ENCODE measurements at regions not wholly inside any gene's neighbourhood (a gene's known extent, or its start where the extent isn't known, plus 50 kb on each side); places are given as distances from the start of the nearest gene placed in this dataset.

DNA sequence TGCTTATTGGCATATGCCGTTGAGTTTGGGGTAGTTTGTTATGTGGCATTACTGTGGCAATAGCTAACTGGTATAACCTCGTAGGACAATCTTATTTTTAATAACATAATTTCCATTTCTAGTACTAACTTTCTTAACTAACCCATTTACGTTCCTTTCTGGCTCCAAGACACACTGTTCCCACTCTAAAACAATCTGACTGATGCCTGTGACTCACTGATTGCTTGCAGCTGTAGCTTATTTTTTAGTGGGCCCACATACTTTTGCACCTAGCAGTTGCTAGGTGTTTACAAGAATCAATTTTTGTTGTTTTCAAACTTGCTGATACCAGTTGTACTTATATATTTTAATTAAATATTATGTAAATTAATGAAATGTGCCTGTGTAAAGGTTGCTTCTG lies 52.2 kb downstream of the FAT3 start:
- DNase-seq: no peak

DNA sequence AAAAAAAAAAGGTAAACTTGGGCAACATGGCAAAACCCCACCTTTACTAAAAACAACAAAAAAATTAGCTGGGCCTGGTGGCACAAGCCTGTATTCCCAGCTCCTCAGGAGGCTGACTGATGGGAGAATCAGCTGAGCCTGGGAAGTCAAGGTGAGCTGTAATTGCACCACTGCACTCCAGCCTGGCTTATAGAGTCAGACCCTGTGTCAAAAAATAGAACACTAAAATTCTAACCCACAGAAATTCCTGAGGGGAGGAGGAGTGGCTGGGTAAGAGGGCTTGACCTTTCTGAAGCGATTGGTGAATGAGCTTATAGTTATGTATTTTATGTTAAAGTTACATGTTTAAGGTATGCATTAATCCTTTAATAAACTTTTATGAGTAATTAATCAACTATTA lies 53.3 kb downstream of the FAT3 start:
- no peak for DNase-seq
- intact Hi-C loops (cut with DNase I): no loop called here

More for the DNA sequence above, 52.2 kb downstream of the FAT3 start:
- intact Hi-C loops (cut with DNase I): no loop called here

DNA sequence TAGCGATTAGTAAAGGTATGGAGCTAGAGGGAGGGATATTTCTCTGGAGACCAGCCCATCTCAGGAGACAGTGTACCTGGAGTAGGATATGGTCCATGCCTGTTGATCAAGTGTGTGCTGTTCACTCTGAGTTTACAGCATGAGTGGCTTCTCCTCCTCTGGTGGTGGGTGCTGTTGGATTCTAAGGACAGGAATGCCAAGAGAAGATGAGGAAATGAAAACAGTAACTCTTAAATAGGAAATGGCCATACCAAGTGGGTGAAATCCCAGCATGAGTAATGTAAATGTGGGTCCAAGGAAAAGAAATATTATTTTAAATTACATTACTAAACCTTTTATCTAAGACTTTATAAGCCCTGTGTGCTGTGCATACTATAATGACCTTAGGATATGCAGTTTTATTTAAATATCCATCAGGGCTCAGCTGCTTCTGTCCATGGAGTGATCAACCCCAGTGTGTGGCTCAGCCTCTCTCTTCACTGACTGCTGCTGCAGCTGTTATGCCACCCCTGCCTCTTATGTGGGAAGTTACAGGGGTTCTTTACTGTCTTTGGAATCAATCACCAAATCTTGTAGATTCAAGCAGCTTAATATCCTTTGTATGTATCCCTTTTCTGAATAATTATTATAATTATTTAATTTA lies 54.3 kb downstream of the FAT3 start:
- DNase-seq: no peak
- intact Hi-C loops (cut with DNase I): no loop called here

DNA sequence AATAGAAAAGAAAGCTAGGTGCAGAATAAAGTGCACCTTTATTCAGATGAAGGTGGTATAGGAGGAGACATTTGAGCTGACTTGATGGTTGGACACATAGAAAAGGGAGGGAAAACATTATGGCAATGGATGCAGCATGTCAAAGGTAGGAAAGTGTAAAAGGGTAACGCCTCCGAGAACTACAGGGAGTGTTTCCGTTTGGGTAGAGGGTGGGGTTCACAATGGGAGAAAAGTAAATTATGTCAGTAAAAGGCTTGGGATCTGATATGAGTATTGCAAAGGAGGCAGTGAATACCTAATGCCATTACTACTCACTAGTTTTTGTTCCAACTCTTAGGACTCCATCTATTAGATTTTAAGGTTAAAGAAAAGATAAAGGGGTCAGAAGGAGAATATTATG lies 59.5 kb downstream of the FAT3 start:
- intact Hi-C loops (cut with DNase I): no loop called here
- DNase-seq: no peak

DNA sequence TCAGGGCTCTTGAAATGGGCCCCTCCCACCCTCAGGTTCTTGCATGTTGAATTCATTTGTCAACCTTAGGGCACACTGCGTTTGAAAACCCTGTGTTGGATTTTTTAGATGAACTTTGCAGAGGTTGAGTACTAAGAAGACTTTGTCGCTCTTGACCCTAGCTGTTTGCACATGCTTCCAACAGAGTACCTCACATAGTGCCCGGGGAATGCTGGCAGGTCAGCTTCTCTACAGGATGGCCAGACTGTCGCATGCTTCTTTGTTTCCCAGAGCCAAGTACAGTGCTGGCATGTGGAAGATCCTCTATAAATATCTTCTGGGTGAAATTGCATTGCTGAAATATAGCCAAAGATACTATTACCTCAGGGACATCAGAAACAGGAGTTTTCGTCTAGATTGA lies 59.9 kb downstream of the FAT3 start:
- intact Hi-C loops (cut with DNase I): no loop called here
- no peak for DNase-seq

DNA sequence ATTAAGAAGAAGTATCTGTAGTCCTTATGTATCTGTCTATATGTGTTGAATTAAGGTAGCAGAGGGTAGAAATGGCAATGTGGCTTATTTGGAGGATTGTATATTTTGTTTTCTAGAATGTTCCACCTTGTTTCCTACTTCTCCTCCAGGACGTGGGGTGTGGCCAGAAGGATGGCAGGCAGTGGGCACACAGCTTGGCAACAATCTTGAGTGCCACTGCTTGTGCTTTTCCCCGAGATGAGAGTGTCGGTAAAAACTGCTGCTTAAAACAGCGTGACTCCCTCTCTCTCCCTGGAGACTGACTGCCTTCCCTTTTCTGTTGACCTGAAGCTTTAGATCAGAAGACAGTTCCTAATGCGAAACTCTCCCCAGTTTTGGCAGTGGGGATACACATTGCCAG lies 61.2 kb downstream of the FAT3 start:
- intact Hi-C loops (cut with DNase I): no loop called here
- peak in 1 of 10 donors; percentile 70 for DNase-seq

DNA sequence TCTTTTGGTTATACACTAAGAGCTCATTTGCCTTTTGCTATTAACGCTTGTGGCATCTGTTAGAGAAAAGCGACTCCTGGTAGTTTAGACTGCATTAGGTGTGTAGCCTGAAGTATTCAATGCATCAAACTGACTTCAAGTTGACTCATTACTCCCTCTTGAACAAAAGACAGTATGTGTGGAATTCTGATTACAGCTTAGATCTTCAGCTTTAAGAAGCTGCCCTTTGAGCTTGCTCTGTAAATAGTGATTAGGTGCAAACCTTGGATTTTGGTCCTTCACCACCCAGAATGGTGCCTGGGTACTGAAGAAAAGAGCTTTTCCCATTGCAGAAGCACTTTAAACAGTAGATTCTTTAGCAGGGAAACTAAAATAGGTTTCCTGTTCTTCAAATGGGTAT lies 62.1 kb downstream of the FAT3 start:
- no peak for DNase-seq
- intact Hi-C loops (cut with DNase I): no loop called here

DNA sequence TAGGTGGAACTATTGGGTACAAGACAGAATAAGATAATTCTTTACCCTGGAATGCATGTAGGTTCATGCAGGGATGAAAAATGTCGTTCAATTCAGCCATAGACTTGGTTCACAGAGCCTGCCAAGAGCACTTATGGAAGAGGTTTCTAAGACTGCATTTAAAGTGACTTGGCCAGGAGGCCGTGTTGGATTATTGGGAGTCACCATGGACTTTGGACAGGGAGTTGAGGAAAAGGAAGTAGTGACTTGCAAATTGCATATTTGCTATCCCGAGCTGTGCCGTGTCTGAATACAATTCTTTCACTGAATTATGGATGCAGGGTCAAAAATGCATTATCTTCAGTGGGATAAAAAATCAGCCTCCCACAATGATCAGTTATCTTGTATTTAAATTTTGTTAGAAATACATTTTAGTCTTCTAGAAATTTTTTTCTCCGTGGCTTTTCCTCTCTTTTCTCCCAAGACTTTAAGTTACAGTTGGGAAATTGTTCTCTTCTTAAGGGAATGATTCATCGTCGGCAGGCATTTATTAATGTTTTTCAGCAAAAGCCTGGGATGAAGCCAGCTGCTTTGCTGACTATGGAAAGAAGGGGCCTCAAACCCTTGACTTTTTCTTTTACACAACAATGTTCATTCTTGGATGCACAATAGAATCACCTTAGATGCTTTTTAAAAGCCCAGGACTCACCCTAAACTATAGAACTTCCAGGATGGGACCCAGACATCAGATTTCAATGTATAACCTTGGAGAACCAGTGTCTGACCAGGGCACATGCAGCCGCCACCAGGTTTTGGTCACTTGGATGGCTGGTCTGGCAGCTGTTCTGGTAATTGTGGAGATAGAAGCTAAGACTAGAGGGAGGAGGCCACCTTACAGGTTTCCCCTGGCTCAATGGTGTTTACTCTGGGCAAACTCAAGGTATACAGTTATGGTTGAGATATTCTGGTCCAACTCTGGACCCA lies 70.8 kb downstream of the FAT3 start:
- DNase-seq: no peak
- intact Hi-C loops (cut with DNase I): no loop called here

DNA sequence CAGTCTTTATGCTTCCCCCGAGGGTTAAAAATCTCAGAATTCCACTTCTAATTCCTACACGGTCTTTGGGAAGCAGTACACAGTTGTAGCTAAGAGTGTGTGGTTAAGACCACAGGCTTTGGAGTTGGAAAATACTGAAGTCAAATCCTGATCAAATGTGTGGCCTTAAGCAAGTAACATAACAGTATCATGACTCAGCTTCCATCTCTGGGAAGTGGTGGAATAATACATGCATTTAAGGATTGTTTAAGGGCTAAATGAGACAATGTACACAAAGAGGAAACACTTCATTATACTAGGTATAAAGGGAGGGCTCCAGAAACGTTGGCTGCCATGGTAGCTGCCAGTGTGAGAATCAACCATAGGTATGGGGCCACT lies 71.5 kb downstream of the FAT3 start:
- DNase-seq: no peak
- intact Hi-C loops (cut with DNase I): no loop called here

DNA sequence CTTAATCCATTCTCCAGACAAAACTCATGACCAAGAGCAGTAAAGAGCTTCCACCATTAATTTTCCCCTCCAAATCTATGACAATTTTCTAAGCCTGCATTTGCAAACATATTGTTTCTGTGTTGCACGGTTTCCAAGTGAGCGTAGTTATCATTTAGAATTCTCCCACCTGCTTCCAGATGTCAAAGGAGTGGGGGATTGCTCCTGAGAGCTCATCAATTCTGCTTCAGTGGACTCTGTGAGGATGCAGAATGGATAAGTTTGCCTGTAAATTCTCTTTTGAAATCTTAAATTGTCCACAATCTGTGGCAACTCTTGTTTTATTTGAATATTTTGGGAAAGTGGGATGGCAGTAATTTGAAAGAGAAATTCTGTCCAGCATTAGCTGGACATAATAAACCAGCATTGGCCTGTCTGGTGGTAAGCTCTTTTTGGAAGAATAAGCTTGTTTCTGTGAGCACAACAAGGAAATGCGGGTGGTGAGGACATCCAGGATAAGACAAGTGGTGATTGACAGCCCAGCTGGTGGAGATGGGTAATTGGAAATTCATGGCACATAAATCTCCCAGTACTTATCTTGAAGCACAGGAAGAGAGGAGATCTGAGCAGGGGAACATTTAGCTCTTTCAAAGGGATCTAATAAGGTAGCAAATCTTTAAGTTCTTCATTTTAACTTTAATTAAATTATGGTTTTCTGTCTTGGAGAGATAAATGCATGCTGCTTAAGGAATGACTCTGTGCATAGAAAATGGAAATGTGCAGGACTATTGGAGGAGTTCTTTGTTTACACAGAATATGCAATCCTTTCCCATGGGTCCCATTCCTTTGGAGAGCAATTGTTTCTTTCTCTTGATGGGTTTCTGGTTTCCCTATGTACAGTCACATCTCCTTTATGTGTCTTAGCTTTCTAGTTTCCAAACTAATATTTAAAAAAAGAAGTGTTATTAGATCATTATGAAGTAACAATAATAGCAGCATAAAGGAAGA lies 73.2 kb downstream of the FAT3 start:
- DNase-seq: no peak

DNA sequence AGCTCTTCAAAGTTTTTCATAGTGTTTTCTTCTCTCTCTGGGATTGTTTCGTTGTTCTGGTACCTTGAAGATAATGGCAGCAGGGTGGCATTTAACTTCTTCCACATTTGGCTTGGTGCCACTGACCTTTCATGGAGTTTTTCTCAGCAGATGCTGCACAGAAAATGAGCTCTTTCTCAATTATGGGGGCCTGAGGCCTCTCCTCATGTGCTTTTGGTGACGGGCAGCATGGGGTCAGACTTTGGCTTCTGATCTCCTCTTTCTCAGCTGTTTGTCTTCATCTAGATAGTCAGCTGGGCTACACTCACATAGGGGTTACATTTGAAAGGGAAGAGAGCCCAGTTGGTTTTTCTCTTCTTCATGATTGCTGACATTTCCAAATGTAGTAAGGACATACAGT lies 76.3 kb downstream of the FAT3 start:
- intact Hi-C loops (cut with DNase I): no loop called here
- DNase-seq: no peak

More for the DNA sequence above, 73.2 kb downstream of the FAT3 start:
- intact Hi-C loops (cut with DNase I): no loop called here

DNA sequence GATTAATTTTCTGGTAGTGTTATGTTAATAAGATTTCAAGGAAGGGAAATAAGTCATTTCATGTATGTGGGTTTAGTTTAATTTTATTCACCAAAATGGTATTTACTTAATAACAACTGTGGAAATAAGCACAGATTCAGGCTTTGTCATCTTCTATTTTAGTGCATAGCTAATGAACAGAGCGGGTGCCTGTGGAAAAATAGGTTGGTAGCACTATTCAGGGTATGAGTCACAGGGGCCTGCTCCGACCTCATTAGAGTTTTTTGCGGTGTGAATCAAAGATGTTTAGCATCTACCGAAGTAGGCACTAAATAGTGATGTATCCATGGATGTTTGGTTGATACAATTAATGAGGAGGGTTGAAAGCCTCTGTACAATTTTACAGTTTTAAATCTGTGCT lies 78.2 kb downstream of the FAT3 start:
- no peak for DNase-seq

DNA sequence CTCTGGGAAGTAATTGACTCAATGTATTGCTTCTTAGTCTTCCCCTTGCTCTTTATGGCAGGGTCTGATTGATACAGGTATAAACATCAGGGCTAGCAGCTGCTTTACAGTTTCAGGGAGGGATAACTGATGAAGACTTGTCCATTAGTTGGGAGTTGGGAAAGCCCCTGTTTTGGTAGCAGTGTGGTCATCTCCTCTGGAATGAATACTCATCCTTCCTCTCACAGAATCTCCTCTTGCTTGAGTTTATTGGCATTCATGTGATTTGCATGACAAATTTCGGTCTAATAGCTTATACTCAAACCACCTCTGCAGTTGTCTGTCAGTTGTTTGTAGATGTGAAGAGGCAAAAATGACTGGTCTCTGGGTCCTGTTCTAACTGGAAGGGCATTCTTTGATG lies 79.7 kb downstream of the FAT3 start:
- intact Hi-C loops (cut with DNase I): no loop called here
- no peak for DNase-seq

More for the DNA sequence above, 78.2 kb downstream of the FAT3 start:
- intact Hi-C loops (cut with DNase I): no loop called here

DNA sequence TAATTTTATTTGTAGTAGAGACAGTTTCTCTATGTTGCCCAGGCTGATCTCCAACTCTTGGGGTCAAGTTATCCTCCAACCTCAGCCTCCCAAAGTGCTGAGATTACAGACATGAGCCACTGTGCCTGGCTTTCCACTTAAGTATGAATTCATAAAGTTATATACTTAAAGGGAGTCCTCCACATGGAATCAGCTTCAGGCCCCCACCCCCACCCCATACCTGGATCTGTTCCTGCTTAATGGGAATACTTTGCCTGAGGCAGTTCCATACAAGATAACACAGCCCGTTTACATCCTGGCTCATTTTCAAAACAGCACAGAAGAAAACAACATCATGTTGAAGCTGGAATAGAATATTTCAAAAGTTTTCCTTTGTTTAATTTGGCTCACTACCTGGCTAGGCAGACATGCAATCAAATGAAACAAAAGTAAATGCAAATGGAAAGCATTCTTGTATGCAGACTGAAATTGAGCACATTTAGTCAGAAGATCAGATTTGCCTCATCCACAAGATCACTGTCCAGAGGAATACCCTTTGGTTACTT lies 82.4 kb downstream of the FAT3 start:
- intact Hi-C loops (cut with DNase I): no loop called here
- no peak for DNase-seq

DNA sequence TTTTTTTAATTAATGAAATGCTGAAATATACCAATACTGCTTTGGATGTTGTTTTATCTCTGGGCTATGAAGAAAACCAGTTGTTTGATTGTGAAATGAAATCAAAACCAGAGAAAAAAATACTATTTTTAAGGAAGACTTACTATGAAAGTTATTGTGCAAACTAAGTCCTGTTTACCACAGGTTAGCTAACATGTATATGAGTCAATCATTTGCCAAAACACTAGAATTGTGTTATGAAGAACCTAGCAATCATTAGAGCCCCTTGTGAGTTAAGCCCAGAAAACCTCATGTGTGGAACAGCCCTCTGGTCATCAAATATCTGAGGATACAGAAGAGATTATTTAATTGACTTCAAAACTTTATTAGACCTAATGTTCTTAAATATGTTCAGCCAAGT lies 83.7 kb downstream of the FAT3 start:
- intact Hi-C loops (cut with DNase I): no loop called here
- DNase-seq: no peak

DNA sequence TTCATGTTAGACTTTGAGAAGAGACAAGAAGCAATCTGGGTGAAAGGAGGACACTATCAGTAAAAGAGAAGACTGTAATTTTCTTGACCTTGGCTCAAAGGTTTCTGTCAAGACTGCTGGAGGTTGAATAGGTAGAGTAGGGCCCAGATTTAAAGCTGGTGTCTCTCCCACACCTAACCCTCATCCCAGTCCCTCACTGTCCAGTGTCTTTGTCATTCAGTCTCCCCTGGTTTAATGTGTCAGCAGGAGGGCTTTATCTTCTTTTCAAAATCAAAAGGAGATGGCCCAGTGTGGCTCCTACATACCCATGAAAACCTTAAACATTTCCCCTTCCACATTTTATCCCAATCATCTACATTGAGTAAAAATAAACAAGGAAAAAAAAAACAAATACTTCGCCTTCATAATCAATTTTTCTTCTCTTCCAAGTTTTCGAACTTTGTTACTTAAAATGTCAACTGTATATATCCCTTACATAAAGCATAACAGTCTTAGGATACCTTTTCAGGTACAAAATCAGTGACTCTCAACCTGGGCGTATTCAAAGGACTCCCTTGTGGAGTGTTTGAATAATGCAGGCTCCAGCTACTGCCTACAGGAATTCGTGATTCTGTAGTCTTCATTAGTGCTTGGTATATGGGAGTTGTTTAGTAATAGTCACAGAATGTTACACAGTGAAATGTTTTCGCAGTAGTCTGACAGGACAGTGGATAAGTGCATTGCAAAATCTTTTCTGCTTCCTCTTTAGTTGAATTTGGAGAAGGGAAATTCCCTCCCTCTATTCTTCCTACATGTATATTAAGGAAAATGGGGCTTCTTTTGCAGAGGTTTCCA lies 87.2 kb downstream of the FAT3 start:
- no peak for DNase-seq
- intact Hi-C loops (cut with DNase I): no loop called here

DNA sequence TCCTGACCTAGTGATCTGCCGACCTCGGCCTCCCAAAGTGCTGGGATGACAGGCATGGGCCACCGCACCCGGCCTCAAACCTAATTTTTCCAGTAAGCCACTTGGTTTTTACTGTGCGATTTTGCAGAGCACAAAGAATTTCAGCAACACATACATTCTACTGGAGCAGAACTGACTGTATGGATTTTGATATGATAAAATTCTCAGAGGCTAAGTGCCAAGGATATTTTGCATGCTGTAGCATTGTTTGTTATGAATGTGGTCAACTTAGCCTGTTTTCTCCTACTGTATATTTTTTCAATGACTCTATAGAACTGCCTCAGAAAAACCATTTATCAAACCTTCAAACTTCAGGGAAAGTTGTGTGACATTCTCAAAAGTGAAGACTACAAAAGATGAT lies 89.2 kb downstream of the FAT3 start:
- peak in 1 of 10 donors; percentile 43 for DNase-seq
- intact Hi-C loops (cut with DNase I): no loop called here

DNA sequence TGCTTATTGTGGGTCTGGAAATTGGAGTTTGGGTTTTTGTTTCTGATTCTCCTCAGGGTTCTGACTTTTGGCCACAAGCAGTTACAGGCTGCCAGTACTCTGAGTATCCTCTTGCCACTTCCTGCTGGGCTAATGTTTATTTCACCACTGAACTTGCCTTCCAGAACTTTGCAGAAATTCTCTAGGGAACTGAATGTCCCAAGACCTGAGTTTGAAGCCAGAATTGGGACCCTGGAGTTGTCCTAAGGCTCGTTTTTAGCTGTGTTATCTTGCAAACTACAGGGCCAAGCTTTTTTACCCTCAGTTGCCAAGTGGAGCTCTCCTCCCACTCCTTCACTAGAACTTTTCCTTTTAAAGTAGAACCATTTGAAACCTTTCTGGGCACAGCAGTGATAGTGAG lies 89.9 kb downstream of the FAT3 start:
- DNase-seq: no peak
- intact Hi-C loops (cut with DNase I): no loop called here

DNA sequence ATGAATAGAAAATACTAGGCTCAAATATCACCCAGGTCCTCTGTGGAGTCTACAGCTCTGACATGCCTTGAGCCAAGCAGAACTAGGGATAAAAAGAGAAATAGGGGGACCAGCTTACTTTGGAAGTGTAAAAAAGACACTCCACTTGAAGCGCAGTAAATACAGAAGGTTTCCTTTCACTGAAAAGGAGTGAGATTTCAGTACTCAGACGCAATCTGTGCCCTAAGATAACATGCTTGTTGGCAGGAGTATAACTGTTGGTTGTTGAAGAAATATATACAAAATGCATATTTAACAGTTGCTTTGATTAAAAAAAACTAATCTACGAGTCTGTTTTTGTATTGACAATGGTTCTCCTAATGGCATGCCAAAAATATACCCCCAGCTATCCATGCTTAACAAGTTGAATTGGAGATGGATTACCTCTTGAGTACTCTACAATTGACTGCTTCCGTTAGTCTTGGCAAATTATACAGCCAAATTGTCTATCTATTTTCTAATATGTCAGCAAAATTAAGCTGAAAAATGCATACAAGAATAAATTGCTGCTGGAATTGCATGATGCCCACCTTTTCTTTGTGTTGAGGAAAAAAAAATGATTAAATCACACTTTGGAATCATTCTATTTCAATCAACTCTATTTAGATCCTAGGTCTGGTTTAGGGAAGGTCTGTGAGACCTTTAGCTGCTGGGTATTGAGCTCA lies 91.6 kb downstream of the FAT3 start:
- DNase-seq: no peak
- intact Hi-C loops (cut with DNase I): no loop called here
